ENCODE measurements at regions not wholly inside any gene's neighbourhood (a gene's known extent, or its start where the extent isn't known, plus 50 kb on each side); places are given as distances from the start of the nearest gene placed in this dataset.
"Not testable (repeated sequence)": the region's sequence is repeated elsewhere in the genome, so short reads cannot be mapped to it uniquely, and the experiment has no call there.

DNA sequence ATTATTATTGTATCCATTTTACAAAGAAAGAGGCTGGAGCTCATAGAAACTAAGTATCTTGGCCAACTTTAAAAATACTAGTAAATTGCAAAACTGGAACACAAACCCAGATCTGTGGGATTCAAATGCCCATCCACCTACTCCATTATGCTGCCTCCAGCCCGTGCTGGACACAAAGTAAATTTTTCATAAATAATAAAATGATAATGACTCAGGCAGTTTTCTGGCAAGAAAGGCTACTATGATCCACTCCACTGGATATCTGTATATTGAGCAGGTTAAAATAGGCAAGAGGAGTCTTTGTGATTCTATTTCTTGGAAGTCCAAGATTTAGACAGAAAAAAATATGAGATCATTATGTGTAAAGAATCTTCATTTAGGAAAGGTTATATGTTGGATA, 138.3 kb upstream of the DUSP10 start:
- Mint-ChIP-seq H3K27ac (no peak overlapping the region), H3K4me3 (no peak overlapping the region), H3K4me1 (peaks cover 19% of the 10 kb centered on the region), H3K9me3 (no peaks in the 10 kb centered on the region), H3K27me3 (peaks cover 4% of the 10 kb centered on the region), H3K36me3 (ENCODE audit: low read depth) (no peaks in the 10 kb centered on the region)
- DNase-seq: no peak
- ATAC-seq: no peak

DNA sequence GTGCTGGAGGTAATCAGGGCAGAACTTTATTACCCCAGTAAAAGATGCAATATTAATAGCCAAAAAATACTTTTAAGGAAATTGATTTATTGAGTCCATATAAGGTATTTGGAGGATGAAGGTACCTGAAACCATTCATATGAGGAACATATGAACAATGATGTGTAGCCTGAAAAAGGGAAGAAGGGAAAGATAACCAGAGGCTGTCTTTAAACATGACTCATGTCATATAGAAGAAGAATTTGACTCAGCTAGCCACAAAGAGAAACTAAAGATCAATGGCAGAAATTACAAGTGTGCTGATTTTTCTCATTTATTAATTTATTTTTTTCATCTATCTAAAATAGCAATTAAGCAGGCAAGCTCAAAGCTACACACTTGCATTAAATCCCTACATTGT, 136.2 kb upstream of the DUSP10 start:
- peak; percentile 93 for ATAC-seq
- DNase-seq: no peak
- peaks cover 26% of the 10 kb centered on the region for H3K4me1 Mint-ChIP-seq
- H3K27ac Mint-ChIP-seq: no peak overlapping the region
- no peak overlapping the region for H3K4me3 Mint-ChIP-seq
- H3K9me3 Mint-ChIP-seq: no peaks in the 10 kb centered on the region
- H3K27me3 Mint-ChIP-seq: peaks cover 4% of the 10 kb centered on the region
- no peaks in the 10 kb centered on the region for H3K36me3 Mint-ChIP-seq (ENCODE audit: low read depth)

GRCh38 chr1:221877311-221877710, 135.4 kb upstream of the DUSP10 start:
- H3K4me1 Mint-ChIP-seq: peaks cover 26% of the 10 kb centered on the region
- DNase-seq: no peak
- no peaks in the 10 kb centered on the region for H3K36me3 Mint-ChIP-seq (ENCODE audit: low read depth)
- no peaks in the 10 kb centered on the region for H3K9me3 Mint-ChIP-seq
- H3K27ac Mint-ChIP-seq: no peak overlapping the region
- H3K4me3 Mint-ChIP-seq: no peak overlapping the region
- peaks cover 4% of the 10 kb centered on the region for H3K27me3 Mint-ChIP-seq
- no peak for ATAC-seq

DNA sequence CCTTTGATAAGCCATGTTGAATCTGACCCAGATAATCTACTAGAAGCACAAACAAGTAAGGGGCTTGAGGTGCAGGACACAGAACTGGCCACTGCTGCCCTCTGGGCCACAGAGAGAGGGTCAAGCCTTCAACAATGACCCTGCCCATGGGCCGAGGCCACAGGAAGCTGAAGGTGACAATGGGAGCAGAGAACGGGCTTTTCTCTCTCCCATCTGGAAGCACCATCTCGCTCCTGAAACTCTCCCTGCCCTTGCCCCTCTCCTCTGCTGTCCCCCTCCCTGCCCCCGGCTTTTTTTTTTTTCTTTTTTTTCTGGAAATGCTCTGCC, 133.1 kb upstream of the DUSP10 start:
- H3K27ac Mint-ChIP-seq: no peak overlapping the region
- H3K4me3 Mint-ChIP-seq: no peak overlapping the region
- H3K9me3 Mint-ChIP-seq: no peaks in the 10 kb centered on the region
- peaks cover 26% of the 10 kb centered on the region for H3K4me1 Mint-ChIP-seq
- H3K27me3 Mint-ChIP-seq: peaks cover 4% of the 10 kb centered on the region
- ATAC-seq (no peak), DNase-seq (no peak)
- no peaks in the 10 kb centered on the region for H3K36me3 Mint-ChIP-seq (ENCODE audit: low read depth)

GRCh38 chr1:221874285-221875003, 132.6 kb upstream of the DUSP10 start:
- ATAC-seq (no peak), DNase-seq (no peak)
- H3K4me3 Mint-ChIP-seq: no peak overlapping the region
- H3K27me3 Mint-ChIP-seq: peaks cover 3% of the 10 kb centered on the region
- H3K4me1 Mint-ChIP-seq: peaks cover 25% of the 10 kb centered on the region
- H3K9me3 Mint-ChIP-seq: no peaks in the 10 kb centered on the region
- H3K36me3 Mint-ChIP-seq (ENCODE audit: low read depth): no peaks in the 10 kb centered on the region
- H3K27ac Mint-ChIP-seq: no peak overlapping the region

DNA sequence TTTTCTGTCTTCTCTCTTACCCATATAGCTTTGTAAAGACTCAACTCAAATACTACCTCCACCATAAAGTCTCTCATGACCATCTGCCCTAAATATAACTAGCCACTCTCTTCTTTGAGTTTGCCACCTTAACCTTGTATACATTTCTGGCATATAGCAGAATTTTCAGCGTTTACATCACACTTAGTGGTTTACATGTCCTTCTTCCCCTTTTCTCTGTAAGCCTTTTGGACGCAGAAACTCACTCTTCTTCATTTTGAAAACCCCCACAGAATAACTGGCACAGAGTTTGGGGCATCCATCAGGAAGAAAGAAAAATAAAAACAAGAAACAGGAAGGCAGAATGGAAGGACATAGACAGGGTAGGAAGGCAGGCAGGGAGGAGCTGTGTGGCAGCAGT, 131.8 kb upstream of the DUSP10 start:
- no peak overlapping the region for H3K27ac Mint-ChIP-seq
- H3K4me1 Mint-ChIP-seq: peaks cover 17% of the 10 kb centered on the region

DNA sequence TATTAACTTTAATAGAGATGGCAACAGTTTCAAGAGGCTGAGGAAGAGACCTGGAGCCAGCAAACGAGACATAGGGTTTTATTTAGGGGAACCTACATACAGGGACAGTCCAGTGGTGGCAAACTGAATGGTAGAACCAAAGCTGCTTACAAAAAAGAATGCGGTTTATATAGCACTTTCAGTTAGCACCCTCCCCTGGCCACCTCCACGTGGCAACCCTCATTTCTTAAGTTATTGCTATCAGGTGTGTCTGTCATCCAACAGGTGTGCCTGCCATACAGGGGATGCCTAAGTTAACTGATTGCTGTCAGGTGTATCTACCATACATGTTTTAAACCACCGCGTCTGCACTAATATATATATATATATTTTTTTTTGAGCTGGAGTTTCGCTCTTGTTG, 129.2 kb upstream of the DUSP10 start:
- H3K27ac Mint-ChIP-seq: no peak overlapping the region
- H3K27me3 Mint-ChIP-seq: peaks cover 2% of the 10 kb centered on the region
- ATAC-seq (no peak), DNase-seq (no peak)
- no peaks in the 10 kb centered on the region for H3K9me3 Mint-ChIP-seq
- H3K36me3 Mint-ChIP-seq (ENCODE audit: low read depth): no peaks in the 10 kb centered on the region
- H3K4me1 Mint-ChIP-seq: peaks cover 7% of the 10 kb centered on the region
- H3K4me3 Mint-ChIP-seq: no peak overlapping the region

More for the DNA sequence above, 131.8 kb upstream of the DUSP10 start:
- no peaks in the 10 kb centered on the region for H3K36me3 Mint-ChIP-seq (ENCODE audit: low read depth)
- no peaks in the 10 kb centered on the region for H3K27me3 Mint-ChIP-seq
- ATAC-seq (no peak), DNase-seq (no peak)
- no peaks in the 10 kb centered on the region for H3K9me3 Mint-ChIP-seq
- no peak overlapping the region for H3K4me3 Mint-ChIP-seq

GRCh38 chr1:221869779-221870178, 127.9 kb upstream of the DUSP10 start:
- Mint-ChIP-seq H3K27ac (no peak overlapping the region), H3K27me3 (peaks cover 2% of the 10 kb centered on the region), H3K36me3 (ENCODE audit: low read depth) (no peaks in the 10 kb centered on the region), H3K4me1 (peaks cover 7% of the 10 kb centered on the region), H3K9me3 (no peaks in the 10 kb centered on the region), H3K4me3 (no peak overlapping the region)
- DNase-seq (no peak), ATAC-seq (no peak)

DNA sequence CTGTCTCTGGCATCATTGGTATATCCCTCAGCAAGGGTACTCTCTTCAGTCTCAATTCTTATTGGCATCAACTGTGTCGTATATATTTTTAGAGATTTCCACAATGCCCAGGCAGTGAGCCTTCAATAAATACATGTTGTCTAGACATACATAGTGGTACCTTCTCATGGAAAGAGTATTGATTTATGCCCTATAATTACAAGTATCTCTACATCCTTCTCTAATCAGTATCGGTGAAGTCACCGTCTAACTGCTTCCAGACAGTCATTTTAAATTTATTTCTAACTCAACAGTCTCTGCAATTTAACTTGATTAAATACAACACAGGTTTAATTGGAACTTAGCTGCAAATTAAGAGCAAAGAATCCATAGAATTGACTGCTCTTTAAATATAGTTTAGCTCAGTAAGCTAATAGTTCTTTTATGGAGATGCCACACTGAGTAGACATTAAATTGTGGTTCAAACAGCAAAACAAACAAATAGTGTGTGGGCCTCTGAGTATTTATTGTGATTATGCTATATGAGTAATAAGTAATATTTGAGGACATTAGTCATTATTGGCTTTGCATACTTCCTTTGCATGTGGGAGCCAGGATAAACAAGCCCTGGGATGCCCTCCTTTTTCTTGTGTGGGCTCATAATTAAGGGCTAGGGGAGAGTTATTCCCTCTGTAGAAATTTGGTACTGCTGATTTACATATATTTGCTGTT, 126.9 kb upstream of the DUSP10 start:
- H3K4me1 Mint-ChIP-seq: peaks cover 2% of the 10 kb centered on the region
- H3K4me3 Mint-ChIP-seq: no peak overlapping the region
- H3K27me3 Mint-ChIP-seq: peaks cover 2% of the 10 kb centered on the region
- DNase-seq (no peak), ATAC-seq (no peak)
- no peaks in the 10 kb centered on the region for H3K9me3 Mint-ChIP-seq
- H3K36me3 Mint-ChIP-seq (ENCODE audit: low read depth): no peaks in the 10 kb centered on the region
- no peak overlapping the region for H3K27ac Mint-ChIP-seq

DNA sequence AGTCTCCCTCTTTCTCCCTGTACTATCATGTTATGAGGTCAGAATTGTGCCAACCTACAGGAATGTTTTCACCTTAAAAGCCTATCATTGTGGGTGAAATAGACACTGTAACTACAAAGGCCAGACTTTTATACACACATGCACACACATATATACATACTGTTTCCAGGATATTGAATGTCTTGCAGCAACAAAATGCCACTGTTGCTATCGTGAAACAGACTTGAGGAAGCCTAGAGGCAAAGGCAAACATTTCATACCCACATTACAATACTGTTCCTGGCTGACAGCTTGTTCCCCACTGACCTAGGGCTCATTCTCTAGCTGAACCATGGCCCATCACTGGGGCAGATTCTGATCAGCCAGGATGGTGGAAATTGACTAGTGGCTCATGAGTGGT, 125.1 kb upstream of the DUSP10 start:
- Mint-ChIP-seq H3K4me1 (no peaks in the 10 kb centered on the region), H3K36me3 (ENCODE audit: low read depth) (no peaks in the 10 kb centered on the region), H3K4me3 (no peak overlapping the region), H3K27ac (no peak overlapping the region), H3K9me3 (no peaks in the 10 kb centered on the region), H3K27me3 (peaks cover 2% of the 10 kb centered on the region)
- DNase-seq (no peak), ATAC-seq (no peak)

DNA sequence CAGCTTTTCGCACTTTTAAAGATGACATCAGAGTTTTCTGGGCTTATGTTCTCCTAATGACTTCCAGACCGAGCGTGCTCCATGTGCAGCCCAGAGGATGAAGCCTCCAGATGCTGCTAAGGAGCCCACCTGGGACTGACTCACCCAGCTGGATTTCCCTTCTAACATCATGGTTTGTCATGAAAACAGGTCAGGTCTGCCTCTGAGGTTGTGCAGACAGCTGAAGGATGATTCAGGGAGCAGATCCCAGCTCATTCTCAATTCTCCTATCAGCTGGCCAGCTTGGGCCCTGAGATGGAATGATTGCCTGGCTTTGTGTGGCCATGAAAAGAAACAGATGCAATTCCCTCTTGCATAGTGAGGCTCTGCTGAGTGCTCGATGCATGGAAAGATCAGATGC, 123.9 kb upstream of the DUSP10 start:
- Mint-ChIP-seq H3K27me3 (peaks cover 2% of the 10 kb centered on the region), H3K4me3 (no peak overlapping the region), H3K4me1 (no peaks in the 10 kb centered on the region), H3K36me3 (ENCODE audit: low read depth) (no peaks in the 10 kb centered on the region), H3K27ac (no peak overlapping the region), H3K9me3 (no peaks in the 10 kb centered on the region)
- DNase-seq (no peak), ATAC-seq (no peak)

- DNase-seq: no peak
- H3K4me1 Mint-ChIP-seq: no peaks in the 10 kb centered on the region
- peaks cover 2% of the 10 kb centered on the region for H3K27me3 Mint-ChIP-seq
- H3K27ac Mint-ChIP-seq: no peak overlapping the region
- no peak for ATAC-seq
- no peak overlapping the region for H3K4me3 Mint-ChIP-seq
- H3K36me3 Mint-ChIP-seq (ENCODE audit: low read depth): no peaks in the 10 kb centered on the region
- no peaks in the 10 kb centered on the region for H3K9me3 Mint-ChIP-seq
Measured at GRCh38 chr1:221863635-221864034, 121.7 kb upstream of the DUSP10 start.

GRCh38 chr1:221862971-221863370, 121.1 kb upstream of the DUSP10 start:
- DNase-seq (no peak), ATAC-seq (no peak)
- no peaks in the 10 kb centered on the region for H3K9me3 Mint-ChIP-seq
- no peaks in the 10 kb centered on the region for H3K36me3 Mint-ChIP-seq (ENCODE audit: low read depth)
- H3K4me3 Mint-ChIP-seq: no peak overlapping the region
- H3K4me1 Mint-ChIP-seq: no peaks in the 10 kb centered on the region
- H3K27ac Mint-ChIP-seq: no peak overlapping the region
- peaks cover 2% of the 10 kb centered on the region for H3K27me3 Mint-ChIP-seq

- H3K4me3 Mint-ChIP-seq: no peak overlapping the region
- no peak overlapping the region for H3K27ac Mint-ChIP-seq
- no peaks in the 10 kb centered on the region for H3K36me3 Mint-ChIP-seq (ENCODE audit: low read depth)
- H3K27me3 Mint-ChIP-seq: no peaks in the 10 kb centered on the region
- DNase-seq: no peak
- H3K9me3 Mint-ChIP-seq: no peaks in the 10 kb centered on the region
- ATAC-seq: no peak
- peaks cover 14% of the 10 kb centered on the region for H3K4me1 Mint-ChIP-seq
Measured at GRCh38 chr1:221858818-221859611, 117.1 kb upstream of the DUSP10 start.

- not testable (repeated sequence) for H3K27ac Mint-ChIP-seq
Measured at GRCh38 chr1:221857094-221857444, 115.2 kb upstream of the DUSP10 start.

More at GRCh38 chr1:221857094-221857444, 115.2 kb upstream of the DUSP10 start:
- H3K36me3 Mint-ChIP-seq (ENCODE audit: low read depth); ATAC-seq; DNase-seq; H3K4me3 Mint-ChIP-seq; H3K9me3 Mint-ChIP-seq; H3K27me3 Mint-ChIP-seq: not testable (repeated sequence)
- peaks cover 14% of the 10 kb centered on the region for H3K4me1 Mint-ChIP-seq
